ENCODE measurements at regions not wholly inside any gene's neighbourhood (a gene's known extent, or its start where the extent isn't known, plus 50 kb on each side); places are given as distances from the start of the nearest gene placed in this dataset.

- Histone ChIP-seq H3K27me3 (ENCODE audit: control insufficient read depth in 4 of 4, insufficient read depth in 4 of 4, low read length in 3 of 4) (no peaks in the 10 kb centered on the region), H3K27ac (ENCODE audit: low read depth in 1 of 2, low read length in 2 of 2) (no peak overlapping the region), H3K9ac (ENCODE audit: low read depth in 1 of 2, low read length in 2 of 2) (no peak overlapping the region), H3K9me3 (ENCODE audit: control insufficient read depth in 4 of 4, low read length in 3 of 4) (no peaks in the 10 kb centered on the region), H3K4me3 (ENCODE audit: low read depth in 1 of 3, low read length in 3 of 3) (no peak overlapping the region), H3K4me1 (ENCODE audit: control insufficient read depth in 4 of 4, insufficient read depth in 4 of 4, low read length in 3 of 4) (no peaks in the 10 kb centered on the region), H3K36me3 (ENCODE audit: control insufficient read depth in 4 of 4, insufficient read depth in 3 of 4, low read depth in 1 of 4, low read length in 3 of 4) (no peaks in the 10 kb centered on the region)
- no peak for DNase-seq (ENCODE audit: low spot score)
- 69% methylated on average over 2 of the region's 2 CpGs for WGBS
- TF ChIP-seq NR2F2 (IDR thresholded peaks at IDR 0.05) = no peak
- no peak for TF ChIP-seq TAF1 (conservative IDR thresholded peaks at IDR 0.05)
- no peak for TF ChIP-seq HNF4G (IDR thresholded peaks at IDR 0.05)
- TF ChIP-seq JUND (IDR thresholded peaks at IDR 0.05) = no peak
- no peak for TF ChIP-seq FOXA1 (IDR thresholded peaks at IDR 0.05)
- no peak for TF ChIP-seq YY1 (IDR thresholded peaks at IDR 0.05)
- TF ChIP-seq REST (IDR thresholded peaks at IDR 0.05) = no peak
- TF ChIP-seq ZBTB33 (IDR thresholded peaks at IDR 0.05) = no peak
These were observed 158.5 kb downstream of the JCAD start for GRCh38 chr10:29900865-29901264.

GRCh38 chr10:29897999-29898716 is 161.2 kb downstream of the JCAD start:
- Histone ChIP-seq H3K4me3 (ENCODE audit: low read depth in 1 of 3, low read length in 3 of 3) (no peak overlapping the region), H3K9ac (ENCODE audit: low read depth in 1 of 2, low read length in 2 of 2) (no peak overlapping the region), H3K9me3 (ENCODE audit: control insufficient read depth in 4 of 4, low read length in 3 of 4) (no peaks in the 10 kb centered on the region), H3K27ac (ENCODE audit: low read depth in 1 of 2, low read length in 2 of 2) (no peak overlapping the region), H3K27me3 (ENCODE audit: control insufficient read depth in 4 of 4, insufficient read depth in 4 of 4, low read length in 3 of 4) (no peaks in the 10 kb centered on the region), H3K4me1 (ENCODE audit: control insufficient read depth in 4 of 4, insufficient read depth in 4 of 4, low read length in 3 of 4) (peaks cover 0 to 1% (median 0%) of the 10 kb centered on the region in 4 donors), H3K36me3 (ENCODE audit: control insufficient read depth in 4 of 4, insufficient read depth in 3 of 4, low read depth in 1 of 4, low read length in 3 of 4) (no peaks in the 10 kb centered on the region)
- no peak for DNase-seq (ENCODE audit: low spot score)
- 87% methylated on average over 6 of the region's 6 CpGs for WGBS
- TF ChIP-seq SP1 (IDR thresholded peaks at IDR 0.05) (no peak), NR2F2 (IDR thresholded peaks at IDR 0.05) (peak; percentile 39)

- Histone ChIP-seq H3K9ac (ENCODE audit: low read depth in 1 of 2, low read length in 2 of 2) (no peak overlapping the region), H3K9me3 (ENCODE audit: control insufficient read depth in 4 of 4, low read length in 3 of 4) (no peaks in the 10 kb centered on the region), H3K27ac (ENCODE audit: low read depth in 1 of 2, low read length in 2 of 2) (no peak overlapping the region), H3K4me1 (ENCODE audit: control insufficient read depth in 4 of 4, insufficient read depth in 4 of 4, low read length in 3 of 4) (peaks cover 0 to 1% (median 0%) of the 10 kb centered on the region in 4 donors), H3K27me3 (ENCODE audit: control insufficient read depth in 4 of 4, insufficient read depth in 4 of 4, low read length in 3 of 4) (no peaks in the 10 kb centered on the region), H3K36me3 (ENCODE audit: control insufficient read depth in 4 of 4, insufficient read depth in 3 of 4, low read depth in 1 of 4, low read length in 3 of 4) (no peaks in the 10 kb centered on the region), H3K4me3 (ENCODE audit: low read depth in 1 of 3, low read length in 3 of 3) (no peak overlapping the region)
- no peak for DNase-seq (ENCODE audit: low spot score)
- 86% methylated on average over 3 of the region's 3 CpGs for WGBS
- no peak for TF ChIP-seq FOXA2 (IDR thresholded peaks at IDR 0.05)
- TF ChIP-seq RXRA (IDR thresholded peaks at IDR 0.05) = no peak
- no peak for TF ChIP-seq JUND (IDR thresholded peaks at IDR 0.05)
- TF ChIP-seq REST (IDR thresholded peaks at IDR 0.05) = no peak
- no peak for TF ChIP-seq EGR1 (IDR thresholded peaks at IDR 0.05; ENCODE audit: low read depth in 2 of 2)
- TF ChIP-seq NR2F2 (IDR thresholded peaks at IDR 0.05) = no peak
- TF ChIP-seq RAD21 (IDR thresholded peaks at IDR 0.05) = no peak
- TF ChIP-seq GABPA (IDR thresholded peaks at IDR 0.05 in 1 of 2, conservative IDR thresholded peaks at IDR 0.05 in 1 of 2) = no peak
- no peak for TF ChIP-seq ZBTB33 (IDR thresholded peaks at IDR 0.05)
- TF ChIP-seq TAF1 (conservative IDR thresholded peaks at IDR 0.05) = no peak
- no peak for TF ChIP-seq HNF4A (conservative IDR thresholded peaks at IDR 0.05)
- TF ChIP-seq SP1 (IDR thresholded peaks at IDR 0.05) = no peak
- TF ChIP-seq HNF4G (IDR thresholded peaks at IDR 0.05) = no peak
These were observed 162.0 kb downstream of the JCAD start for GRCh38 chr10:29897430-29897829.
